Activated CD4-positive, alpha-beta T cell treated with anti-CD3 and anti-CD28 coated beads, Interleukin-2, amount 10 ng/mL, durations not matched to agents 24 days and 14 days (primary cell): ENCODE measurements at regions not wholly inside any gene's neighbourhood (a gene's known extent, or its start where the extent isn't known, plus 50 kb on each side); places are given as distances from the start of the nearest gene placed in this dataset.
A peak's percentile ranks its signal among the peaks of the same experiment; 100 is the strongest.

Experiments
- DNase-seq: peaks from one replicate; pipeline ENCODE4 v3.0.0; 2022
- H3K27ac Mint-ChIP-seq: one replicate; pipeline ENCODE4 v1.8.0; 2022; ENCODE audit warnings: mild to moderate bottlenecking, mixed read lengths
- H3K27me3 Mint-ChIP-seq: one replicate; pipeline ENCODE4 v1.8.0; 2022; ENCODE audit warnings: mixed read lengths
- H3K36me3 Mint-ChIP-seq: one replicate; pipeline ENCODE4 v1.8.0; 2022; ENCODE audit warnings: low read depth, mild to moderate bottlenecking, mixed read lengths
- H3K4me1 Mint-ChIP-seq: one replicate; pipeline ENCODE4 v1.8.0; 2021; ENCODE audit warnings: mixed read lengths
- H3K4me3 Mint-ChIP-seq: one replicate; pipeline ENCODE4 v1.8.0; 2022; ENCODE audit warnings: mild to moderate bottlenecking, moderate library complexity, mixed read lengths
- H3K9me3 Mint-ChIP-seq: one replicate; pipeline ENCODE4 v1.8.0; 2021; ENCODE audit warnings: mixed read lengths
- intact Hi-C: fragments of 100-400 bp; cut with micrococcal nuclease; formaldehyde crosslinking; loops from one replicate; pipeline ENCODE4 v1.15.1; 2023

GRCh38 chr12:127280393-127281275, 986.3 kb upstream of the TMEM132C start:
- Mint-ChIP-seq H3K4me1 (peaks cover 9% of the 10 kb centered on the region), H3K36me3 (no peaks in the 10 kb centered on the region), H3K27ac (no peak overlapping the region), H3K4me3 (no peak overlapping the region), H3K9me3 (no peaks in the 10 kb centered on the region), H3K27me3 (no peaks in the 10 kb centered on the region)
- intact Hi-C loops = loop anchor here (2.0 kb wide), 1 partner anchor 396 kb away; no protein-coding TSS in a partner anchor
- DNase-seq = peak; percentile 93

GRCh38 chr12:127282786-127283565, 984.0 kb upstream of the TMEM132C start:
- Mint-ChIP-seq H3K36me3 (no peaks in the 10 kb centered on the region), H3K27ac (no peak overlapping the region), H3K4me1 (peaks cover 9% of the 10 kb centered on the region), H3K4me3 (no peak overlapping the region), H3K27me3 (no peaks in the 10 kb centered on the region), H3K9me3 (no peaks in the 10 kb centered on the region)
- no peak for DNase-seq
- intact Hi-C loops = no loop called here

- Mint-ChIP-seq H3K4me3 (no peak overlapping the region), H3K27ac (no peak overlapping the region), H3K4me1 (peaks cover 9% of the 10 kb centered on the region), H3K36me3 (no peaks in the 10 kb centered on the region), H3K9me3 (no peaks in the 10 kb centered on the region), H3K27me3 (no peaks in the 10 kb centered on the region)
- intact Hi-C loops = no loop called here
- DNase-seq = no peak
These were observed 982.9 kb upstream of the TMEM132C start for GRCh38 chr12:127284021-127284420.

- no peaks in the 10 kb centered on the region for H3K9me3 Mint-ChIP-seq
- intact Hi-C loops = no loop called here
- peaks cover 9% of the 10 kb centered on the region for H3K4me1 Mint-ChIP-seq
- no peaks in the 10 kb centered on the region for H3K27me3 Mint-ChIP-seq
- H3K4me3 Mint-ChIP-seq = no peak overlapping the region
- no peaks in the 10 kb centered on the region for H3K36me3 Mint-ChIP-seq
- H3K27ac Mint-ChIP-seq = no peak overlapping the region
- DNase-seq = no peak
These were observed 982.0 kb upstream of the TMEM132C start for GRCh38 chr12:127284870-127285431.

GRCh38 chr12:127286281-127286680, 980.7 kb upstream of the TMEM132C start:
- peaks cover 5% of the 10 kb centered on the region for H3K4me1 Mint-ChIP-seq
- no peak overlapping the region for H3K4me3 Mint-ChIP-seq
- intact Hi-C loops = no loop called here
- DNase-seq = no peak
- H3K9me3 Mint-ChIP-seq = no peaks in the 10 kb centered on the region
- H3K27me3 Mint-ChIP-seq = no peaks in the 10 kb centered on the region
- H3K36me3 Mint-ChIP-seq = no peaks in the 10 kb centered on the region
- no peak overlapping the region for H3K27ac Mint-ChIP-seq

- no peaks in the 10 kb centered on the region for H3K27me3 Mint-ChIP-seq
- no peaks in the 10 kb centered on the region for H3K9me3 Mint-ChIP-seq
- peaks cover 5% of the 10 kb centered on the region for H3K4me1 Mint-ChIP-seq
- H3K4me3 Mint-ChIP-seq = no peak overlapping the region
- DNase-seq = no peak
- no peaks in the 10 kb centered on the region for H3K36me3 Mint-ChIP-seq
- no peak overlapping the region for H3K27ac Mint-ChIP-seq
- intact Hi-C loops = no loop called here
These were observed 979.7 kb upstream of the TMEM132C start for GRCh38 chr12:127287256-127287655.

- Mint-ChIP-seq H3K27me3 (no peaks in the 10 kb centered on the region), H3K4me3 (no peak overlapping the region), H3K4me1 (no peaks in the 10 kb centered on the region), H3K9me3 (no peaks in the 10 kb centered on the region), H3K27ac (no peak overlapping the region), H3K36me3 (no peaks in the 10 kb centered on the region)
- intact Hi-C loops = no loop called here
- DNase-seq = no peak
These were observed 976.7 kb upstream of the TMEM132C start for GRCh38 chr12:127290251-127290650.

GRCh38 chr12:127292736-127293135, 974.2 kb upstream of the TMEM132C start:
- no peaks in the 10 kb centered on the region for H3K27me3 Mint-ChIP-seq
- intact Hi-C loops = loop anchor here (1.0 kb wide), 1 partner anchor 184 kb away; no protein-coding TSS in a partner anchor

GRCh38 chr12:127293507-127294310, 973.3 kb upstream of the TMEM132C start:
- intact Hi-C loops = loop anchor here (1.0 kb wide), 1 partner anchor 185 kb away; no protein-coding TSS in a partner anchor
- H3K27ac Mint-ChIP-seq = no peak overlapping the region
- no peaks in the 10 kb centered on the region for H3K4me1 Mint-ChIP-seq
- no peaks in the 10 kb centered on the region for H3K36me3 Mint-ChIP-seq
- no peaks in the 10 kb centered on the region for H3K27me3 Mint-ChIP-seq
- DNase-seq = peak; percentile 83
- H3K4me3 Mint-ChIP-seq = no peak overlapping the region
- H3K9me3 Mint-ChIP-seq = no peaks in the 10 kb centered on the region

More at GRCh38 chr12:127292736-127293135, 974.2 kb upstream of the TMEM132C start:
- H3K27ac Mint-ChIP-seq = no peak overlapping the region
- no peak overlapping the region for H3K4me3 Mint-ChIP-seq
- no peaks in the 10 kb centered on the region for H3K4me1 Mint-ChIP-seq
- H3K9me3 Mint-ChIP-seq = no peaks in the 10 kb centered on the region
- DNase-seq = no peak
- H3K36me3 Mint-ChIP-seq = no peaks in the 10 kb centered on the region

GRCh38 chr12:127294651-127295210, 972.2 kb upstream of the TMEM132C start:
- Mint-ChIP-seq H3K27ac (no peak overlapping the region), H3K9me3 (no peaks in the 10 kb centered on the region), H3K36me3 (no peaks in the 10 kb centered on the region), H3K4me1 (no peaks in the 10 kb centered on the region), H3K27me3 (no peaks in the 10 kb centered on the region), H3K4me3 (no peak overlapping the region)
- no peak for DNase-seq
- intact Hi-C loops = no loop called here

GRCh38 chr12:127295630-127296029, 971.3 kb upstream of the TMEM132C start:
- Mint-ChIP-seq H3K4me1 (no peaks in the 10 kb centered on the region), H3K36me3 (no peaks in the 10 kb centered on the region), H3K4me3 (no peak overlapping the region), H3K27me3 (no peaks in the 10 kb centered on the region), H3K27ac (no peak overlapping the region), H3K9me3 (no peaks in the 10 kb centered on the region)
- intact Hi-C loops = no loop called here
- no peak for DNase-seq

GRCh38 chr12:127296591-127296990, 970.4 kb upstream of the TMEM132C start:
- intact Hi-C loops = no loop called here
- no peaks in the 10 kb centered on the region for H3K36me3 Mint-ChIP-seq
- H3K4me1 Mint-ChIP-seq = no peaks in the 10 kb centered on the region
- H3K4me3 Mint-ChIP-seq = no peak overlapping the region
- no peaks in the 10 kb centered on the region for H3K27me3 Mint-ChIP-seq
- no peak for DNase-seq
- no peaks in the 10 kb centered on the region for H3K9me3 Mint-ChIP-seq
- H3K27ac Mint-ChIP-seq = no peak overlapping the region

GRCh38 chr12:127297327-127297726, 969.6 kb upstream of the TMEM132C start:
- DNase-seq = peak; percentile 22
- Mint-ChIP-seq H3K4me1 (no peaks in the 10 kb centered on the region), H3K4me3 (no peak overlapping the region), H3K27me3 (no peaks in the 10 kb centered on the region), H3K36me3 (no peaks in the 10 kb centered on the region), H3K9me3 (no peaks in the 10 kb centered on the region), H3K27ac (no peak overlapping the region)
- intact Hi-C loops = no loop called here
